GM08714 (cell line): ENCODE measurements at regions not wholly inside any gene's neighbourhood (a gene's known extent, or its start where the extent isn't known, plus 50 kb on each side); places are given as distances from the start of the nearest gene placed in this dataset.
"Not testable (repeated sequence)": the region's sequence is repeated elsewhere in the genome, so short reads cannot be mapped to it uniquely, and the experiment has no call there.

ENCODE experiments used
- H3K4me3 ChIP-seq: fragments of 200-500 bp; sonication (Bioruptor generic); 2 replicates; pipeline ENCODE4 v1.5.1; 2014; ENCODE audit warnings: mild to moderate bottlenecking, low read length, inconsistent platforms
- ZNF274 ChIP-seq: IDR thresholded peaks from 2 replicates; pipeline ENCODE4 v1.6.1; 2012; ENCODE audit warnings: mild to moderate bottlenecking, low read depth, low read length

DNA sequence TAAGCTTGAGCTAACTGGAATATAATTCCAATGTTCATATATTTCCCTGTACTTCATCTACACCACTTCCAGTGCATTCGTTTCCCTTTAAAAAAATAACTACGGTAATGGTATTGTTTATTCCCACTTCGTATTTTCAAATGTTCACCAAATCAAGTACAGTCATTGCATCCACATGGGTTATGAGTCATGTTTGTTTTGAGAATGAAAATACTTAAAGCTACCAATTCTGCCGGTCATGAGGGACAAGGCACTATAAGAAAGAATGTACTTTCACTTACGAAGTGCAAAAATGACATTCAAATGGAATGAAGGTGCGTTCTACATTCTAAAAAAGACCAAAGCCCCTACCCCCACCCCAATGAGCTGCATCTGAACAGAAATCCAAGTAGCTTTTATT is 174.4 kb upstream of the FGF13 start:
- TF ChIP-seq ZNF274: no peak
- no peak overlapping the region for H3K4me3 ChIP-seq

DNA sequence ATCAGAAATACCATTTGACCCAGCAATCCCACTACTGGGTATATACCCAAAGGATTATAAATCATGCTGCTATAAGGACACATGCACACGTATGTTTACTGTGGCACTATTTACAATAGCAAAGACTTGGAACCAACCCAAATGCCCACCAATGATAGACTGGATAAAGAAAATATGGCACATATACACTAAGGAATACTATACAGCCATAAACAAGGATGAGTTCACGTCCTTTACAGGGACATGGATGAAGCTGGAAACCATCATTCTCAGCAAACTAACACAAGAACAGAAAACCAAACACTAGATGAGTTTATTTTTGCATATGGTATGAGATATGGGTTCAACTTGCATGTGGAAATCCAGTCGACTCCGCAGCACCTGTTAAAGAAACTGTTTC is 168.8 kb upstream of the FGF13 start:
- not testable (repeated sequence) for H3K4me3 ChIP-seq

DNA sequence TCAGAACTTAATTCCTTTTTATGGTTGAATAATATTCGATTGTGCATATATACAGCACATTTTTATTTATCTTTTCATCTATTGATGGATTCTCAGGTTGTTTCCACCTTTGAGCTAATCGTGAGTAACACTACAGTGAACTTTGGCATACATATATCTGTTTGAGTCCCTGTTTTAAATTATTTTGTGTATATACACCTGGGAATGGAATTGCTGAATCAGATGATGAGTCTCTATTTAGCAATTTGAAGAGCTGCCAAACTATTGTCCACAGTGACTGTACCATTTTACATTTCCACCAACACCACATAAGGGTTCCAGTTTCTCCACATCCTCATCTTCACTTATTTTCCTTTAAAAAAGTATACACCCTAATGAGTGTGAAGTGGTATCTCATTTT is 166.2 kb upstream of the FGF13 start:
- no peak overlapping the region for H3K4me3 ChIP-seq
- TF ChIP-seq ZNF274: no peak

DNA sequence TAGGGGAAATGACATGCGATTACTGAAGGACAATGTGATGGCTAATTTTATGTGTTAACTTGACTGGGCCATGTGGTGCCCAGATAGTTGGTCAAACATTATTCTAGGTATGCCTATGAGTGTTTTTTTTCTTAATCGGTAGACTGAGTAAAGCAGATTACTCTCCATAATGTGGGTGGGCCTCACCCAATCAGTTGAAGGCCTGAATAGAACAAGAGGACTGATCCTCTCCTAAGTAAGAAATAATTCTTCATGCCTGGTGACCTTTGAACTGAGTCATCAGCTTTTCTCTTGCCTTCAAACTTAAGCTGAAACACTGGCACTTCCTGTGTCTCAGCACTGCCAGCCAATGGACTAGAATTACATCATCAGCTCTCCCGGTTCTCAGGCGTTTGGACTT is 164.0 kb upstream of the FGF13 start:
- H3K4me3 ChIP-seq: no peak overlapping the region
- TF ChIP-seq ZNF274: no peak

DNA sequence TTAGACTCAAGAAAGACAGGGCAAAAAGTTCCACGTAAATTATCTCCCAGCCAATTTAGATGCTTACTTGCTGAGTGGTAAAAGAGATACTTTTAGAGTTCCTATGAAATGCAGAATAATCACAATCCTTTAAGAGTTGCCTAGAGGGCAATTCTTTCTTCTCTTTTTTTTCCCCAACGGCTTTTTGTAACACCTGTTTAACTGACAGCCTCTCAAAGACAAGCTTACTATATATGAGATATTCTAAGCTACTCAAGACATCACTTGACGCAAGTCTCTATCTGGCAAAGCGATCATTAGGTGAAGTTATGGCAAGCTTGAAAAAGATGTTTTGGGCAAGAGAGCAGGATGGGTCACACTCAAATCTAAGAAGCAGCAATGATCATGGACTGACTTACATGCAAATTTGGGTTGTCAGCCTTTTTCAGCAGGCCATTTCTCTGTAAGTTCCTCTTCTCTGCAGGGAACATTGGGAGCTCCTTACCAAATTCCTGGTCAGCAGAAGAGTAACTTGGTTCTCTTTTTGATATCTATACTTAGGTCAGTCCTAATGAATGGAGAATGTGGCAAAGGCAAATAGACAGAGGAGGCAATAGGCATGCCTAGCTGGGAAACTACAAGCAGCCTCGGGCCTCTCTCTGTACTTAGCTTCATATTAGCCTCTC is 162.9 kb upstream of the FGF13 start:
- H3K4me3 ChIP-seq: no peak overlapping the region
- no peak for TF ChIP-seq ZNF274

DNA sequence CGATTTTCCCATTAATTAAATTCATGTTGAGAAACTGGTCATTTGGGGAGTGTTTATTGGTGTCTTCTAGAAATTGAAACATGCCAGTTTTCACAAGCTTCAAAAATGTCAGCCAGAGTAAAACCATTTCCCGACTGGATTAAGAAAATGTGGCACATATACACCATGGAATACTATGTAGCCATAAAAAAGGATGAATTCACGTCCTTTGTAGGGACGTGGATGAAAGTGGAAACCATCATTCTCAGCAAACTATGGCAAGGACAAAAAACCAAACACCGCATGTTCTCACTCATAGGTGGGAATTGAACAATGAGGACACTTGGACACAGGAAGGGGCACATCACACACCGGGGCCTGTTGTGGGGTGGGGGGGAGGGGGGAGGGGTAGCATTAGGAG is 162.1 kb upstream of the FGF13 start:
- H3K4me3 ChIP-seq: not testable (repeated sequence)

DNA sequence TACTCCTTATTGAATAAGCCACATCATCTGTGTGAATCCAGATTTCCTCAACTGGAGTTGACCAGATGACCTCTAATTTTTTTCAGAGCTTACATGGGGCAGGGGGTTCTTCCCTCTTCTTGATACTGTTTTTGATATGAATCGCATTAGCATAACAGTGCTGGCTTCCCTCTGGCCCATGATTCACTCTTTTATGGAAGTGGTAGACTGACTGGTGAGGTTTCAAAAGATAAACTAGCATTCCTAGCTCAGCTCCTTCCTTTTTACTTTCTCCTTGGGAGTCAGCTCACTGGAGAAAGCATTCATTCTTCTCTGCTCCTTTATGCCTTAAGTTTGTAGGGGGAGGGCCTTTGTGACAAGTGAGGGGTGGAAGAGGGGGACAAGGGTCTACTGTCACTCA is 161.0 kb upstream of the FGF13 start:
- TF ChIP-seq ZNF274: no peak
- H3K4me3 ChIP-seq: no peak overlapping the region

DNA sequence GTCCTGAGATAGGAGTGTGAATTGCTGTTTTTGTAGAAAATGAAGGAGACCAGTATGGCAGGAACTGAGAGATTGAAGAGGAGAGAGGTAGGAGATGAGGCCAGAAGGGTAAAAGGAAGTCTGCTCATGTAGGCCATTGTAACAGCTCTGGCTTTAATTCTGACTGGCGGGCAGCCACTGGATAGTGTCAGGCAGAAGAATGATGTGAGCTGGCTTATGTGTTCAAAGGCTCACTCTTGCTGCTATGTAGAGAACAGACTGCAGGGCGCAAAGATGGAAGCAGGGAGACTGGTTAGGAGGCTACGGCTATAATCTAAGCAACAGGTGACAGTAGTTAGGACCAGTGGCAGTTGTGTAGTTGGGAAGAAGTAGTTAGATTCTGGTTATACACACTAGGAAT is 160.2 kb upstream of the FGF13 start:
- no peak overlapping the region for H3K4me3 ChIP-seq
- no peak for TF ChIP-seq ZNF274

DNA sequence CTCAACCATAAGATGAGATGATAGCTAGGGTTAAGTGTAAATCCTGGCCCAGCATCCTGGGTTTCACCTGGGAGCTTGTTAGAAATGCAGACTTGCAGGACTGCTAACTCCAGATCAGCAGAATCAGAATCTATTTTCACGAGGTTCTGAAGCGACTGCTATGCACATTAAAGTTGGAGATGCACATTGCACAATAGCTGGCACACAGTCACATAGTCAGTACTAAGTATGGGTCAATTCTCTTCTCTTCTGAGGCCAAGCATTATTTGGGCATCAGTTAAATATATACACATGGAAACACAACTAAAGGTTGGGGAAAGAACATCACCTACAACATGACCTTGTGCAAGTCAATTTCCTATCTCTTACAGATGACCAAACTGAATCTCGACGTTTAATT is 155.1 kb upstream of the FGF13 start:
- H3K4me3 ChIP-seq: no peak overlapping the region
- TF ChIP-seq ZNF274: no peak

DNA sequence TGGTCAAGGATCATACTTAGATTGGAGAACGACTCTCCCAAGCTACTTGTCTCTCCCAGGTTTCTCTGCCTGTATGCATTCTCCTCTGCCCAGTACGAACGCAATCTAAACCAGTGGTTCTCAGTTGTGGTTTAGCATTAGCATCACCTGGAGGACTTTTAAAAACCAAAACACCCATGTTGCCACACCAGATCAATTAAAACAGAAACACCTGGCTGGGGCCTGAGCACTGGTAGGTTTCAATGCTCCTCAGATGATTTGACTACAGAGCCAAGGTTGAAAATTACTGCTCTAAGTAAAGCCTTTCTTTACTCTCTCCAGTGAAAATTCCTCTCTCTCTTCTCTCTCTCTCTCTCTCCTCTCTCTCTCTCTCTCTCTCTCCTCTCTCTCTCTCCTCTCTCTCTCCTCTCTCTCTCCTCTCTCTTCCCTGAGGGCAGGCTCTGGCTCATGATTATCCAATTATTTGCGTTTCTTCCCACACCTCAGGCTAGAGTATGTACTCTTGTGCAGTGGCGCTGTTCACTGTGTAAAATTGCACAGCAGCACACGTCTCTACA is 153.7 kb upstream of the FGF13 start:
- no peak overlapping the region for H3K4me3 ChIP-seq
- no peak for TF ChIP-seq ZNF274

DNA sequence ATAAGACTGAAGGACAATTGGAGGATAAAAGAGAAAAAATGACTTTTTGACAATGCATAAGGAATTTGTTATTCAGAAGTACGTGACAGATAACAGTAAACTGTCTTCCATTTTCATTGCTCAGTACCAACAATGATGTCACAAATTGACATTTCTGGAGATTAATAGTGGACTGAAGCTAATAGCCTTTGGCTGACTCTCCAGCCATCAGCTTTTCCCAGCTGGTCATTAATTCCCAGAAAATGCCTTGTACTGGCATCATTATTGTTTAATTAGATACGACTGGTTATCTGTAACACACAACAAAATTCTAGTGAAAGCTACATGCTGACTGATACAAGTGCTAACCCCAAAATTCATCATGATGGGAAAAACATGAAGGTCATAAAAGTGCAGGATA is 147.9 kb upstream of the FGF13 start:
- no peak overlapping the region for H3K4me3 ChIP-seq
- TF ChIP-seq ZNF274: no peak

DNA sequence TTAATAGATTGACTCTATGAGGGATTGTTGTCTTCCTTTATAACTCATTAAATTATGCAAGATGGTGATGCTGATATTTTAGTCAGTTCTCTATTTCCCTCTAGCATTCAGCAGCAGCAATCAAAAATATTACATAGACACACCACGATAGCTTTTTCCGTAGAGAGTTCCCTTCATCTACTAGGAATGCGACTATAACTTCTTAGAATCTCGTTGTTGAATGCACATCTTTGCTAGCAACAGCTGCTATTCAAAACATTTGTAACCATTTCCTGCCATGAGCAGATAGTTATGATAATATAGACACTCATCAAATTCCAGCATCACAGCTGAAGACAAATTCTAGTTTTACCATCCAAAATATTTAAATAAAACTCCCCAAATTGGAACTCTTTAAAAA is 147.4 kb upstream of the FGF13 start:
- H3K4me3 ChIP-seq: no peak overlapping the region
- no peak for TF ChIP-seq ZNF274

DNA sequence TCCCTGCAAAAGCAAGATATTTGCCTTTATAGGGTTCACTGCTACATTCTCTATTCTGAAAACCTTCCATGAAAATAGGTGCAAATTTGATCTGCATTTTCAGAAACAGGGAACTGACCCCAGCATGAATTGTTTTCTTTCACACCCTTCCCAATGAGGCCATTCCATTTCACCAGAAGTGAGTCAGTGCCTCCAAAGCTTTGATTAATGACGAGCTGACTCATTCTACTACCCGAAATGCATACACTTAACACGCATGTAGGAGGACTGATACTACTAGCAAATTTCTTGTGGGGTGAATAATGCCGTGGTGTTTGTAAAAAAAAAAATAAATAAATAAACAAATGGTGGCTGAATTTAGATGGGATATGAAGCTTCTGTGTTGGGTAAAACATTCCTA is 146.9 kb upstream of the FGF13 start:
- TF ChIP-seq ZNF274: no peak
- no peak overlapping the region for H3K4me3 ChIP-seq

DNA sequence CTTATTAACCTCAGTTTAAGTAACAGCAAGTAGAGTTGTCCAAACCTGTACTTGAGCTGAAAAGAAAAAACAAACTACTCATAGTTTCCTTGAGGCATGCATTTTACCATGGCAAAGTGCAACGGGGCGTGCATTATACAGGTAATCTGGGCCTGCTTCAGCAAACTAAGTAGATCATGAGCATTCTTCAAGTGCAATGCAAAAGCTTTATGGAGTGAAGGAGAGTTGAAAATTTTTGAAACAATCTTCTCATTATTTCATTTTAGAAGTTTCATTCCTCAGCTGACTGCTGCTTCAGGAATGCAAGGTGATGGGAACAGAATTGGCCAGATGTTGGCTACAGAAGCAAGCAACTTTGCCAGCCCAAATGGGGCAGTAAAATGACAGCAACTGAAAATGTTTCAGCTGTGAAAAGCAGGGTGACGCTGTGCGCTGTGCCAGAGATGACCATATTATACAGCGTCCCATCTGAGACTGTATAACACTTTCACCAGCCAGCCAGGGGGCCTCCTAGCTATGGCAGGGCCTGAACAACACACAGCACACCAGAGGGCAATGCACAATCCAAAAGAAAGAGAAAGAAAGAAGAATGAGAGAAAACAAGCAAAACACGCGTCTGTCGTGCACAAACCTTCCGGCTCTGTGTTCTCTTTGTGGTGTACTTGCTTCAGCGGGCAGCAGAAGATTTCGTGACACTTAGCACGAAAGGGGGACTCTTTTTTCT is 145.5 kb upstream of the FGF13 start:
- TF ChIP-seq ZNF274: no peak
- no peak overlapping the region for H3K4me3 ChIP-seq

DNA sequence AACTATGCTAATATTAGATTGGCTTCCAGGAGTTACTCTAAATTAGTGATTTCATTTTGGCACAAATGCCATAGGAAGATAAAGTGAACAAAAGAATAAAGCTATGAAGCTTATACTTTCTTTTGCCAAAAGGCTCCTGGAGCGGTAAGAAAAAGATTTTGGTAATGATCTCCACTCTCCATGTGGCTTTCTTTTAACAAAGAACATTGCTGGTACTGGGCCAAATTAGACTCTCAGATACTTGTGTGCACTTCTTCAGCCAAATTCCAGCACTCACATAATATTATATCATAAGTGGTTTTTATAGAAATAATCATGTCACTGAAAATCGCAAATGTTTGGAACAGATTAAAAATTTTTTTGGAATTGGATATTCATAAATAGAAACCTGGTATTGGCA is 142.4 kb upstream of the FGF13 start:
- TF ChIP-seq ZNF274: no peak
- no peak overlapping the region for H3K4me3 ChIP-seq

DNA sequence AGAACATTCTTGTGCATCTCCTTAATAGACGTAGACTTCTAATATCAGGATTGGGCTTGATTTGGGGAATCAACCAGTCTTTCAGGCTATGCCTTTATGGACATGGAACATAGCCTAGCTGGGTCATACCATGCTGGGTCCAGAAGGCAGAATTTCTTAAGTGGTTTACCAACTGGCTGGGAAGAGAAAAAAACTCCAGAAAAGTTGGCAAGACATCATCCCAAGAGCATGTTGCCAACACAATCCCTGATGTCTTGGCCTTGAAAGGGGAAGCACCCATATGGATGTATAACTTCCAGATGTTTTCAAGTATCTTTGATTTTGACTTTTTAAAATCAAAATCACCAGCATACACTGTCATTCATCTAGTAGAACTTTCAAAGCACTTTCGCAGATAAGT is 138.0 kb upstream of the FGF13 start:
- TF ChIP-seq ZNF274: no peak
- H3K4me3 ChIP-seq: no peak overlapping the region
